A549 (cell line): ENCODE measurements at regions not wholly inside any gene's neighbourhood (a gene's known extent, or its start where the extent isn't known, plus 50 kb on each side); places are given as distances from the start of the nearest gene placed in this dataset.

Experiments used
- ATAC-seq, 2 experiments: fragments of 200-7000 bp in 1 of 2; fragments of >200 bp in 1 of 2; cut with Nextera tagmentation in 1 of 2; cut with Tn5 transposase in 1 of 2; 3 replicates each; pipeline versions ENCODE4 v1.8.0 to v1.9.1; 2018 to 2020; ENCODE audit warnings: mild to moderate bottlenecking in 1 of 2, moderate library complexity in 1 of 2
- CTCF ChIA-PET: fragments of 300-600 bp; sonication (Branson Sonifier 250); formaldehyde crosslinking; extraction: SDS; loops from one replicate; lab custom pipeline; 2021; ENCODE audit warnings: antibody characterized with exemption, inconsistent platforms; lab: Yijun Ruan, JAX
- POLR2A ChIA-PET: fragments of 350-600 bp; formaldehyde crosslinking; extraction: SDS; loops from one replicate; lab custom pipeline; 2021; ENCODE audit warnings: antibody characterized with exemption, inconsistent platforms; lab: Yijun Ruan, JAX
- DNase-seq, 2 experiments: peaks; one replicate each; pipeline versions ENCODE4 v3.0.0 to v3.0.0-alpha.2; 2011 to 2016; ENCODE audit warnings: low read depth in 1 of 2, low spot score in 1 of 2
- FAIRE-seq: peaks from 2 replicates; lab custom pipeline; 2011; peaks lifted over from hg19 to GRCh38; lab: Jason Lieb, UNC
- H3K27ac ChIP-seq, 2 experiments: fragments of >200 bp; sonication (Bioruptor Twin); formaldehyde crosslinking; 3 replicates each; pipeline ENCODE4 v1.5.1; 2016 to 2017
- H3K4me1 ChIP-seq: fragments of >200 bp; sonication (Bioruptor Twin); formaldehyde crosslinking; 3 replicates; pipeline ENCODE4 v1.6.1; 2016
- H3K4me2 ChIP-seq: fragments of >200 bp; sonication (Bioruptor Twin); formaldehyde crosslinking; 3 replicates; pipeline ENCODE4 v1.6.1; 2016
- H3K4me3 ChIP-seq: fragments of >200 bp; sonication (Bioruptor Twin); formaldehyde crosslinking; 3 replicates; pipeline ENCODE4 v1.5.1; 2016
- H3K9me3 ChIP-seq: fragments of >200 bp; sonication (Bioruptor Twin); formaldehyde crosslinking; 3 replicates; pipeline ENCODE4 v1.6.1; 2016
- CBX2 ChIP-seq: fragments of 200-600 bp; sonication (generic); IDR thresholded peaks from 2 replicates; pipeline ENCODE4 v1.6.1; 2016; ENCODE audit warnings: low read depth, mild to moderate bottlenecking, borderline replicate concordance
- CBX8 ChIP-seq: fragments of 200-600 bp; sonication (generic); IDR thresholded peaks from 2 replicates; pipeline ENCODE4 v1.6.1; 2016
- CHD2 ChIP-seq: fragments of 150-350 bp; IDR thresholded peaks from 2 replicates; pipeline ENCODE4 v1.6.1; 2014; ENCODE audit warnings: low read length; ENCODE audit not compliant: partially characterized antibody
- EHF ChIP-seq: fragments of 250-450 bp; sonication (Bioruptor Pico); IDR thresholded peaks from 2 replicates; pipeline ENCODE4 v1.5.0; 2020; ENCODE audit warnings: mild to moderate bottlenecking
- EHMT2 ChIP-seq: fragments of 200-600 bp; sonication (generic); IDR thresholded peaks from 2 replicates; pipeline ENCODE4 v1.6.1; 2016; ENCODE audit warnings: antibody characterized with exemption, low read depth, mild to moderate bottlenecking, moderate library complexity
- EP300 ChIP-seq, 2 experiments: fragments of >200 bp; sonication (Bioruptor Twin); formaldehyde crosslinking; IDR thresholded peaks; 2 replicates in 1 of 2; 3 replicates in 1 of 2; pipeline ENCODE4 v1.6.1; 2016 to 2017
- FOXS1 ChIP-seq: fragments of 250-450 bp; sonication (Bioruptor Pico); IDR thresholded peaks from 2 replicates; pipeline ENCODE4 v1.5.0; 2020; ENCODE audit warnings: mild to moderate bottlenecking, moderate library complexity
- HEYL ChIP-seq: fragments of 250-450 bp; sonication (Bioruptor Pico); IDR thresholded peaks from 2 replicates; pipeline ENCODE4 v1.8.0; 2021; ENCODE audit warnings: mild to moderate bottlenecking, moderate library complexity
- HOXA7 ChIP-seq: fragments of 250-450 bp; sonication (Bioruptor Pico); IDR thresholded peaks from 2 replicates; pipeline ENCODE4 v1.5.0; 2020; ENCODE audit warnings: mild to moderate bottlenecking, moderate library complexity
- HOXB13 ChIP-seq: fragments of 250-450 bp; sonication (Bioruptor Pico); IDR thresholded peaks from 2 replicates; pipeline ENCODE4 v1.5.0; 2020; ENCODE audit warnings: low read depth, mild to moderate bottlenecking, moderate library complexity
- JUNB ChIP-seq: fragments of >200 bp; sonication (Bioruptor Twin); formaldehyde crosslinking; IDR thresholded peaks from 2 replicates; pipeline ENCODE4 v1.6.1; 2016
- KDM1A ChIP-seq: fragments of 200-600 bp; sonication (generic); IDR thresholded peaks from 2 replicates; pipeline ENCODE4 v1.6.1; 2016; ENCODE audit warnings: low read depth, mild to moderate bottlenecking
- KDM5A ChIP-seq: fragments of 200-600 bp; sonication (generic); IDR thresholded peaks from 2 replicates; pipeline ENCODE4 v1.6.1; 2016; ENCODE audit warnings: antibody characterized with exemption, mild to moderate bottlenecking
- MAZ ChIP-seq: fragments of 150-350 bp; IDR thresholded peaks from 2 replicates; pipeline ENCODE4 v1.6.1; 2014; ENCODE audit warnings: antibody characterized with exemption, low read depth, low read length, borderline replicate concordance
- MYC ChIP-seq: IDR thresholded peaks from 2 replicates; pipeline ENCODE4 v1.6.1; 2012; ENCODE audit warnings: mild to moderate bottlenecking, inconsistent platforms, low read length, improper control_type of control experiment, borderline replicate concordance
- NPAS2 ChIP-seq: fragments of 250-450 bp; sonication (Bioruptor Pico); IDR thresholded peaks from 2 replicates; pipeline ENCODE4 v1.8.0; 2022; ENCODE audit warnings: mild to moderate bottlenecking, moderate library complexity, borderline replicate concordance
- POLR2A ChIP-seq: IDR thresholded peaks from 2 replicates; pipeline ENCODE4 v1.6.1; 2012; ENCODE audit warnings: mild to moderate bottlenecking, low read length
- RFX5 ChIP-seq: fragments of 450-650 bp; IDR thresholded peaks from 2 replicates; pipeline ENCODE4 v1.7.1; 2014; ENCODE audit warnings: antibody characterized with exemption, mild to moderate bottlenecking, moderate library complexity
- RNF2 ChIP-seq: fragments of 200-600 bp; sonication (generic); IDR thresholded peaks from 2 replicates; pipeline ENCODE4 v1.6.1; 2016; ENCODE audit warnings: low read depth, mild to moderate bottlenecking, antibody characterized with exemption, moderate library complexity, borderline replicate concordance
- SREBF2 ChIP-seq: fragments of 450-650 bp; IDR thresholded peaks from 2 replicates; pipeline ENCODE4 v1.6.1; 2014; ENCODE audit warnings: mild to moderate bottlenecking, moderate library complexity
- TP53 ChIP-seq: fragments of 250-450 bp; sonication (Bioruptor Pico); IDR thresholded peaks from 2 replicates; pipeline ENCODE4 v1.5.0; 2021; ENCODE audit warnings: mild to moderate bottlenecking, moderate library complexity
- ZNF302 ChIP-seq: fragments of 250-450 bp; sonication (Bioruptor Pico); IDR thresholded peaks from 2 replicates; pipeline ENCODE4 v1.9.0; 2021; ENCODE audit warnings: inconsistent platforms, mild to moderate bottlenecking, moderate library complexity
- ZSCAN20 ChIP-seq: fragments of 250-450 bp; sonication (Bioruptor Pico); IDR thresholded peaks from 2 replicates; pipeline ENCODE4 v1.8.0; 2022; ENCODE audit warnings: mild to moderate bottlenecking, moderate library complexity
- WGBS: methylation state at CpG from one replicate; pipeline ENCODE4 v1.1.6; 2017; ENCODE audit errors: missing lambda C conversion rate; 5-methylcytosine and 5-hydroxymethylcytosine counted together
- TF ChIP-seq, protein P1 (sequence below): IDR thresholded peaks from 2 replicates; pipeline ENCODE4 v1.6.1; 2012
- TF ChIP-seq, protein P2 (sequence below): fragments of 250-450 bp; sonication (Bioruptor Pico); IDR thresholded peaks from 2 replicates; pipeline ENCODE4 v1.5.0; 2021; ENCODE audit warnings: mild to moderate bottlenecking, moderate library complexity, borderline replicate concordance
- TF ChIP-seq, protein P3 (sequence below): IDR thresholded peaks from 2 replicates; pipeline ENCODE4 v1.6.1; 2012
- TF ChIP-seq, protein P4 (sequence below): fragments of 250-450 bp; sonication (Bioruptor Pico); IDR thresholded peaks from 2 replicates; pipeline ENCODE4 v1.5.0; 2020; ENCODE audit warnings: low read depth, mild to moderate bottlenecking, moderate library complexity

DNA sequence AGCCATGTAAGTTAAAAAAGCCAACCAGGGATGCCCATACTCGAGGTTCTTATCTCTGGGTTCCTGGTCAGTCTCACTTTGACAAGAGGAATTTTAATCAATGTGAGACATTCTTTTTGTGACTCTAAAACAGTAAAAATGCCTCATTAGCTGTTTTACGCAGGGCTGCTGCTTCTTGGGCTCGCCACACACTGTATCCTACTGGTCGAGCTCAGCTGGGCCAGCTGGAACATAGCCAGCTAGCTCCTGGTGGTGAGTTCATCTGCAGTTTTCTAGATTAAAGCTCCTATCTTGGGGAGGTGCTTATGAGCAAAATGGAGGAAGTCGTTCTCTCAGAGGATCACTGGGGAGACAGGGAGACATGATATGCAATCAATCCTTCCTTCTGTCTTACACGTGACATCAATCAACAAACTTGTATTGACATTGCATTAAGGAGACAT, 55.9 kb upstream of the LEF1 start:
- ChIA-PET CTCF (no interaction called here), POLR2A (no interaction called here)
- 11% methylated on average over 6 of the region's 6 CpGs for WGBS
- ATAC-seq (no peak), FAIRE-seq (no peak), DNase-seq (peak in 1 of 2 experiments; percentile 2)
- H3K9me3 ChIP-seq: no peaks in the 10 kb centered on the region
- no peak overlapping the region for H3K4me3 ChIP-seq
- H3K4me1 ChIP-seq: no peaks in the 10 kb centered on the region
- no peak overlapping the region for H3K4me2 ChIP-seq
- no peak overlapping the region for H3K27ac ChIP-seq
- TF ChIP-seq JUNB: no peak
- no peak for TF ChIP-seq HEYL (CRISPR knock-in tag)

DNA sequence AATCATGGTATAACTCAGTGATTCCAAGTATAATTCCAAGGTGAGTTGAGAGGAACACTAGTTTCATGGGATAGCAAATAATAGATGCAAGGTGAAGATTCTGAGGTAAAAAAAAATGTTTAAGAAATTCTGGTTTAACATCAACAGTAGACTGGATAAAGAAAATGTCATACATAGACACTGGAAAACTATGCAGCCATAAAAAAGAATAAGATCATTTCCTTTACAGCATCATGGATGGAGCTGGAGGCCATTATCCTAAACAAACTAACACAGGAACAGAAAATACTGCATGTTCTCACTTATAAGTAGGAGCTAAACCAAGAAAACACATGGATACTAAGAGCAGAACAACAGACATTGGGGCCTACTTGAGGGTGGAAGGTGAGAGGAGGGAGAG, 54.6 kb upstream of the LEF1 start:
- DNase-seq: no peak
- ChIA-PET CTCF (no interaction called here), POLR2A (no interaction called here)
- no peaks in the 10 kb centered on the region for H3K4me1 ChIP-seq
- TF ChIP-seq EHMT2: no peak
- TF ChIP-seq RNF2: no peak
- TF ChIP-seq POLR2A: no peak
- no peak for TF ChIP-seq MYC
- no peak for TF ChIP-seq TP53
- no peak for TF ChIP-seq FOXS1 (CRISPR knock-in tag)
- TF ChIP-seq CBX2: no peak
- TF ChIP-seq MAZ: no peak
- no peak for TF ChIP-seq EP300 (IDR thresholded peaks at IDR 0.05)
- H3K9me3 ChIP-seq: no peaks in the 10 kb centered on the region
- ATAC-seq: no peak
- no peak for FAIRE-seq
- no peak overlapping the region for H3K27ac ChIP-seq
- H3K4me3 ChIP-seq: no peak overlapping the region
- no peak overlapping the region for H3K4me2 ChIP-seq

DNA sequence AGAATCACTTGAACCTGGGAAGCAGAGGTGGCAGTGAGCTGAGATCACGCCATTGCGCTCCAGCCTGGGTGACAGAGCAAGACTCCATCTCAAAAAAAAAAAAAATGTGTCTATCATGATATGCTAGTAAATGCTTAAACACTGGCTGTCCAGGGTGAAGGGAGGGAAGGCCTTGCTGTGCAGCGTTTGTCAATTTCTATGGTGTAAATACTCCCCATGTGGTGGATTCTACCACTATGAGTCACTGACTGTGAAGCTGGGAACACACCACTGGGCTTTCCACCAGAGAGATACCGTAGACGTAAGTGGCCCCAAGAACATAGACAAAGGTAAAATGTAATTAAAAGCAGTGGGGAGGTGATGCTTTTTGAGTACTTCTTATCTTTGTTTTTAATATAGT, 51.3 kb upstream of the LEF1 start:
- Histone ChIP-seq H3K9me3 (no peaks in the 10 kb centered on the region), H3K4me3 (no peak overlapping the region)
- FAIRE-seq: no peak

More for the DNA sequence above, 51.3 kb upstream of the LEF1 start:
- CTCF ChIA-PET: no interaction called here
- H3K4me1 ChIP-seq: no peaks in the 10 kb centered on the region
- WGBS: 66% methylated on average over 5 of the region's 5 CpGs
- TF ChIP-seq RNF2 (no peak), EHF (no peak), ZNF302 (CRISPR knock-in tag) (no peak), CBX8 (no peak), KDM1A (no peak), HOXB13 (no peak), ZSCAN20 (CRISPR knock-in tag) (no peak), RFX5 (no peak), KDM5A (no peak), EHMT2 (no peak), HOXA7 (no peak), CHD2 (no peak), NPAS2 (no peak), HEYL (CRISPR knock-in tag) (no peak), SREBF2 (no peak)
- TF ChIP-seq, protein P1, sequence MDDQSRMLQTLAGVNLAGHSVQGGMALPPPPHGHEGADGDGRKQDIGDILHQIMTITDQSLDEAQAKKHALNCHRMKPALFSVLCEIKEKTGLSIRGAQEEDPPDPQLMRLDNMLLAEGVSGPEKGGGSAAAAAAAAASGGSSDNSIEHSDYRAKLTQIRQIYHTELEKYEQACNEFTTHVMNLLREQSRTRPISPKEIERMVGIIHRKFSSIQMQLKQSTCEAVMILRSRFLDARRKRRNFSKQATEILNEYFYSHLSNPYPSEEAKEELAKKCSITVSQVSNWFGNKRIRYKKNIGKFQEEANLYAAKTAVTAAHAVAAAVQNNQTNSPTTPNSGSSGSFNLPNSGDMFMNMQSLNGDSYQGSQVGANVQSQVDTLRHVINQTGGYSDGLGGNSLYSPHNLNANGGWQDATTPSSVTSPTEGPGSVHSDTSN: no peak
- TF ChIP-seq, protein P2, sequence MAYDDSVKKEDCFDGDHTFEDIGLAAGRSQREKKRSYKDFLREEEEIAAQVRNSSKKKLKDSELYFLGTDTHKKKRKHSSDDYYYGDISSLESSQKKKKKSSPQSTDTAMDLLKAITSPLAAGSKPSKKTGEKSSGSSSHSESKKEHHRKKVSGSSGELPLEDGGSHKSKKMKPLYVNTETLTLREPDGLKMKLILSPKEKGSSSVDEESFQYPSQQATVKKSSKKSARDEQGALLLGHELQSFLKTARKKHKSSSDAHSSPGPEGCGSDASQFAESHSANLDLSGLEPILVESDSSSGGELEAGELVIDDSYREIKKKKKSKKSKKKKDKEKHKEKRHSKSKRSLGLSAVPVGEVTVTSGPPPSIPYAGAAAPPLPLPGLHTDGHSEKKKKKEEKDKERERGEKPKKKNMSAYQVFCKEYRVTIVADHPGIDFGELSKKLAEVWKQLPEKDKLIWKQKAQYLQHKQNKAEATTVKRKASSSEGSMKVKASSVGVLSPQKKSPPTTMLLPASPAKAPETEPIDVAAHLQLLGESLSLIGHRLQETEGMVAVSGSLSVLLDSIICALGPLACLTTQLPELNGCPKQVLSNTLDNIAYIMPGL (CRISPR knock-in tag): no peak
- TF ChIP-seq, protein P3, sequence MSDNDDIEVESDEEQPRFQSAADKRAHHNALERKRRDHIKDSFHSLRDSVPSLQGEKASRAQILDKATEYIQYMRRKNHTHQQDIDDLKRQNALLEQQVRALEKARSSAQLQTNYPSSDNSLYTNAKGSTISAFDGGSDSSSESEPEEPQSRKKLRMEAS: no peak
- TF ChIP-seq, protein P4, sequence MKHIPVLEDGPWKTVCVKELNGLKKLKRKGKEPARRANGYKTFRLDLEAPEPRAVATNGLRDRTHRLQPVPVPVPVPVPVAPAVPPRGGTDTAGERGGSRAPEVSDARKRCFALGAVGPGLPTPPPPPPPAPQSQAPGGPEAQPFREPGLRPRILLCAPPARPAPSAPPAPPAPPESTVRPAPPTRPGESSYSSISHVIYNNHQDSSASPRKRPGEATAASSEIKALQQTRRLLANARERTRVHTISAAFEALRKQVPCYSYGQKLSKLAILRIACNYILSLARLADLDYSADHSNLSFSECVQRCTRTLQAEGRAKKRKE (CRISPR knock-in tag): no peak
- TF ChIP-seq, all 56 proteins: peak for 0
- Histone ChIP-seq H3K4me2 (no peak overlapping the region), H3K27ac (no peak overlapping the region)
- DNase-seq (no peak), ATAC-seq (no peak)
- POLR2A ChIA-PET: no interaction called here
